Testis (tissue), 2 donors: ENCODE measurements at regions not wholly inside any gene's neighbourhood (a gene's known extent, or its start where the extent isn't known, plus 50 kb on each side); places are given as distances from the start of the nearest gene placed in this dataset.

ENCODE experiments used
- POLR2A ChIP-seq: fragments of 450-650 bp; IDR thresholded peaks from one replicate; pipeline ENCODE4 v1.6.1; 2017; ENCODE audit warnings: antibody characterized with exemption, mild to moderate bottlenecking, moderate library complexity
- TF ChIP-seq, protein P1 (sequence below), 3 experiments: fragments of 450-650 bp in 2 of 3; fragments of 200-600 bp in 1 of 3; sonication (generic) in 1 of 3; IDR thresholded peaks; one replicate each; pipeline ENCODE4 v1.5.1; 2016 to 2019; ENCODE audit warnings: antibody characterized with exemption in 3 of 3, mild to moderate bottlenecking in 2 of 3, moderate library complexity in 1 of 3

DNA sequence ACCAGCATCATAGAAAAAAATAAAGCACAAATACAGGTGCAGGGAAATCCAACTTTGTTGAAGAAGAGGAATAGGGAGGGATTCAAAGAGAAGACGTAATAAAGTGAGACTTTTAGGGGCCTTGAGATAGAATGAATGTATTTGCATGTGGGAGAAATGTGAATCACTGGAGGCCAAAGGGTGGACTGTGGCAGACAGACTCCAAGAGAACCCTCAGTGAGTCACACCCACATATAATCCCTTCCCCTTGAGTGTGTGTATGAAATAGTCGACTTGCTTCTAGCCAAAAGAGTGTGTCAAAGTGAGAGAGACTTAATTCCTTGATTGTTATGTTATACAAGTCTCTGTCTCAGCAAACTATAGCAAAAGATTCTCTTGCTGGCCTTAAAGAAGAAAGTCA, 101.3 kb upstream of the GHITM start:
- TF ChIP-seq, protein P1, sequence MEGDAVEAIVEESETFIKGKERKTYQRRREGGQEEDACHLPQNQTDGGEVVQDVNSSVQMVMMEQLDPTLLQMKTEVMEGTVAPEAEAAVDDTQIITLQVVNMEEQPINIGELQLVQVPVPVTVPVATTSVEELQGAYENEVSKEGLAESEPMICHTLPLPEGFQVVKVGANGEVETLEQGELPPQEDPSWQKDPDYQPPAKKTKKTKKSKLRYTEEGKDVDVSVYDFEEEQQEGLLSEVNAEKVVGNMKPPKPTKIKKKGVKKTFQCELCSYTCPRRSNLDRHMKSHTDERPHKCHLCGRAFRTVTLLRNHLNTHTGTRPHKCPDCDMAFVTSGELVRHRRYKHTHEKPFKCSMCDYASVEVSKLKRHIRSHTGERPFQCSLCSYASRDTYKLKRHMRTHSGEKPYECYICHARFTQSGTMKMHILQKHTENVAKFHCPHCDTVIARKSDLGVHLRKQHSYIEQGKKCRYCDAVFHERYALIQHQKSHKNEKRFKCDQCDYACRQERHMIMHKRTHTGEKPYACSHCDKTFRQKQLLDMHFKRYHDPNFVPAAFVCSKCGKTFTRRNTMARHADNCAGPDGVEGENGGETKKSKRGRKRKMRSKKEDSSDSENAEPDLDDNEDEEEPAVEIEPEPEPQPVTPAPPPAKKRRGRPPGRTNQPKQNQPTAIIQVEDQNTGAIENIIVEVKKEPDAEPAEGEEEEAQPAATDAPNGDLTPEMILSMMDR (IDR thresholded peaks at IDR 0.05): no peak
- TF ChIP-seq POLR2A: no peak
